ENCODE measurements at regions not wholly inside any gene's neighbourhood (a gene's known extent, or its start where the extent isn't known, plus 50 kb on each side); places are given as distances from the start of the nearest gene placed in this dataset.
A peak's percentile ranks its signal among the peaks of the same experiment; 100 is the strongest.

- no peaks in the 10 kb centered on the region for H3K4me1 ChIP-seq (replicated peaks)
- no peak overlapping the region for H3K4me3 ChIP-seq
- H3K36me3 ChIP-seq: no peaks in the 10 kb centered on the region
- H3K27ac ChIP-seq: no peak overlapping the region
- no peaks in the 10 kb centered on the region for H3K9me3 ChIP-seq (replicated peaks)
- peak in 1 of 2 experiments; percentile 8 for DNase-seq (ENCODE audit: low read depth in 1 of 2, low spot score in 2 of 2)
- no peaks in the 10 kb centered on the region for H3K27me3 ChIP-seq (replicated peaks)
These were observed 456.1 kb downstream of the LPIN1 start for GRCh38 chr2:12202313-12203075.

GRCh38 chr2:12203528-12203927 lies 457.1 kb downstream of the LPIN1 start:
- H3K27me3 ChIP-seq (replicated peaks): no peaks in the 10 kb centered on the region
- H3K27ac ChIP-seq: no peak overlapping the region
- no peaks in the 10 kb centered on the region for H3K4me1 ChIP-seq (replicated peaks)
- no peak for DNase-seq (ENCODE audit: low read depth in 1 of 2, low spot score in 2 of 2)
- H3K36me3 ChIP-seq: no peaks in the 10 kb centered on the region
- H3K9me3 ChIP-seq (replicated peaks): no peaks in the 10 kb centered on the region
- no peak overlapping the region for H3K4me3 ChIP-seq

- Histone ChIP-seq H3K4me3 (no peak overlapping the region), H3K27me3 (replicated peaks) (no peaks in the 10 kb centered on the region), H3K27ac (no peak overlapping the region), H3K36me3 (no peaks in the 10 kb centered on the region), H3K9me3 (replicated peaks) (no peaks in the 10 kb centered on the region), H3K4me1 (replicated peaks) (no peaks in the 10 kb centered on the region)
- DNase-seq (ENCODE audit: low read depth in 1 of 2, low spot score in 2 of 2): no peak
These were observed 458.7 kb downstream of the LPIN1 start for GRCh38 chr2:12205086-12205485.

- Histone ChIP-seq H3K36me3 (no peaks in the 10 kb centered on the region), H3K4me3 (no peak overlapping the region), H3K27me3 (replicated peaks) (no peaks in the 10 kb centered on the region), H3K27ac (no peak overlapping the region), H3K4me1 (replicated peaks) (no peaks in the 10 kb centered on the region), H3K9me3 (replicated peaks) (no peaks in the 10 kb centered on the region)
- no peak for DNase-seq (ENCODE audit: low read depth in 1 of 2, low spot score in 2 of 2)
These were observed 461.1 kb downstream of the LPIN1 start for GRCh38 chr2:12207491-12207890.

- Histone ChIP-seq H3K4me1 (replicated peaks) (0 out of 2 replicates have a peak, but pooled peaks cover 4% of the 10 kb centered on the region), H3K27me3 (replicated peaks) (no peaks in the 10 kb centered on the region), H3K9me3 (replicated peaks) (no peaks in the 10 kb centered on the region), H3K27ac (no peak overlapping the region), H3K36me3 (no peaks in the 10 kb centered on the region), H3K4me3 (no peak overlapping the region)
- no peak for DNase-seq (ENCODE audit: low read depth in 1 of 2, low spot score in 2 of 2)
These were observed 463.8 kb downstream of the LPIN1 start for GRCh38 chr2:12210016-12210933.

- Histone ChIP-seq H3K4me3 (no peak overlapping the region), H3K4me1 (replicated peaks) (0 out of 2 replicates have a peak, but pooled peaks cover 4% of the 10 kb centered on the region), H3K9me3 (replicated peaks) (no peaks in the 10 kb centered on the region), H3K36me3 (no peaks in the 10 kb centered on the region), H3K27me3 (replicated peaks) (no peaks in the 10 kb centered on the region), H3K27ac (no peak overlapping the region)
- no peak for DNase-seq (ENCODE audit: low read depth in 1 of 2, low spot score in 2 of 2)
These were observed 465.1 kb downstream of the LPIN1 start for GRCh38 chr2:12211326-12212175.

GRCh38 chr2:12212841-12213597 lies 466.6 kb downstream of the LPIN1 start:
- Histone ChIP-seq H3K9me3 (replicated peaks) (no peaks in the 10 kb centered on the region), H3K4me1 (replicated peaks) (0 out of 2 replicates have a peak, but pooled peaks cover 4% of the 10 kb centered on the region), H3K27me3 (replicated peaks) (no peaks in the 10 kb centered on the region), H3K36me3 (no peaks in the 10 kb centered on the region), H3K4me3 (no peak overlapping the region), H3K27ac (no peak overlapping the region)
- DNase-seq (ENCODE audit: low read depth in 1 of 2, low spot score in 2 of 2): no peak

- no peak overlapping the region for H3K27ac ChIP-seq
- H3K4me3 ChIP-seq: no peak overlapping the region
- no peaks in the 10 kb centered on the region for H3K36me3 ChIP-seq
- no peaks in the 10 kb centered on the region for H3K27me3 ChIP-seq (replicated peaks)
- H3K4me1 ChIP-seq (replicated peaks): 0 out of 2 replicates have a peak, but pooled peaks cover 4% of the 10 kb centered on the region
- H3K9me3 ChIP-seq (replicated peaks): no peaks in the 10 kb centered on the region
- DNase-seq (ENCODE audit: low read depth in 1 of 2, low spot score in 2 of 2): no peak
These were observed 470.7 kb downstream of the LPIN1 start for GRCh38 chr2:12217175-12217574.

- Histone ChIP-seq H3K27ac (no peak overlapping the region), H3K4me3 (no peak overlapping the region), H3K4me1 (replicated peaks) (no peaks in the 10 kb centered on the region), H3K36me3 (no peaks in the 10 kb centered on the region), H3K27me3 (replicated peaks) (no peaks in the 10 kb centered on the region), H3K9me3 (replicated peaks) (peaks cover 15% of the 10 kb centered on the region)
- DNase-seq (ENCODE audit: low read depth in 1 of 2, low spot score in 2 of 2): no peak
These were observed 473.3 kb downstream of the LPIN1 start for GRCh38 chr2:12219761-12220160.

GRCh38 chr2:12221584-12221983 lies 475.2 kb downstream of the LPIN1 start:
- Histone ChIP-seq H3K36me3 (no peaks in the 10 kb centered on the region), H3K4me3 (no peak overlapping the region), H3K9me3 (replicated peaks) (peaks cover 15% of the 10 kb centered on the region), H3K27ac (no peak overlapping the region), H3K27me3 (replicated peaks) (no peaks in the 10 kb centered on the region), H3K4me1 (replicated peaks) (no peaks in the 10 kb centered on the region)
- no peak for DNase-seq (ENCODE audit: low read depth in 1 of 2, low spot score in 2 of 2)

- no peak overlapping the region for H3K27ac ChIP-seq
- H3K9me3 ChIP-seq (replicated peaks): peaks cover 15% of the 10 kb centered on the region
- DNase-seq (ENCODE audit: low read depth in 1 of 2, low spot score in 2 of 2): no peak
- H3K27me3 ChIP-seq (replicated peaks): no peaks in the 10 kb centered on the region
- H3K36me3 ChIP-seq: no peaks in the 10 kb centered on the region
- no peak overlapping the region for H3K4me3 ChIP-seq
- no peaks in the 10 kb centered on the region for H3K4me1 ChIP-seq (replicated peaks)
These were observed 476.1 kb downstream of the LPIN1 start for GRCh38 chr2:12222554-12222953.

GRCh38 chr2:12223732-12224131 lies 477.3 kb downstream of the LPIN1 start:
- H3K27ac ChIP-seq: no peak overlapping the region
- no peak overlapping the region for H3K4me3 ChIP-seq
- H3K27me3 ChIP-seq (replicated peaks): no peaks in the 10 kb centered on the region
- no peaks in the 10 kb centered on the region for H3K36me3 ChIP-seq
- H3K4me1 ChIP-seq (replicated peaks): 0 out of 2 replicates have a peak, but pooled peaks cover 4% of the 10 kb centered on the region
- DNase-seq (ENCODE audit: low read depth in 1 of 2, low spot score in 2 of 2): no peak
- H3K9me3 ChIP-seq (replicated peaks): peaks cover 15% of the 10 kb centered on the region

GRCh38 chr2:12226653-12227052 lies 480.2 kb downstream of the LPIN1 start:
- H3K27ac ChIP-seq: no peak overlapping the region
- no peak for DNase-seq (ENCODE audit: low read depth in 1 of 2, low spot score in 2 of 2)
- H3K4me1 ChIP-seq (replicated peaks): 0 out of 2 replicates have a peak, but pooled peaks cover 4% of the 10 kb centered on the region
- H3K36me3 ChIP-seq: no peaks in the 10 kb centered on the region
- no peaks in the 10 kb centered on the region for H3K27me3 ChIP-seq (replicated peaks)
- H3K4me3 ChIP-seq: no peak overlapping the region
- peaks cover 15% of the 10 kb centered on the region for H3K9me3 ChIP-seq (replicated peaks)
